ENCODE measurements at regions not wholly inside any gene's neighbourhood (a gene's known extent, or its start where the extent isn't known, plus 50 kb on each side); places are given as distances from the start of the nearest gene placed in this dataset.

- Histone ChIP-seq H3K9ac (ENCODE audit: low read depth in 1 of 2, low read length in 2 of 2) (no peak overlapping the region), H3K27ac (ENCODE audit: low read depth in 1 of 2, low read length in 2 of 2) (no peak overlapping the region), H3K27me3 (ENCODE audit: control insufficient read depth in 4 of 4, insufficient read depth in 4 of 4, low read length in 3 of 4) (no peaks in the 10 kb centered on the region), H3K4me3 (ENCODE audit: low read depth in 1 of 3, low read length in 3 of 3) (no peak overlapping the region), H3K4me1 (ENCODE audit: control insufficient read depth in 4 of 4, insufficient read depth in 4 of 4, low read length in 3 of 4) (no peaks in the 10 kb centered on the region), H3K36me3 (ENCODE audit: control insufficient read depth in 4 of 4, insufficient read depth in 3 of 4, low read depth in 1 of 4, low read length in 3 of 4) (no peaks in the 10 kb centered on the region), H3K9me3 (ENCODE audit: control insufficient read depth in 4 of 4, low read length in 3 of 4) (no peaks in the 10 kb centered on the region)
- TF ChIP-seq RXRA (IDR thresholded peaks at IDR 0.05) (no peak), JUND (IDR thresholded peaks at IDR 0.05) (no peak), FOXA2 (IDR thresholded peaks at IDR 0.05) (no peak), EGR1 (IDR thresholded peaks at IDR 0.05; ENCODE audit: low read depth in 2 of 2) (no peak), RAD21 (IDR thresholded peaks at IDR 0.05) (no peak), CTCF (IDR thresholded peaks at IDR 0.05; ENCODE audit: low read depth, low read length, missing input control) (no peak), FOXA1 (IDR thresholded peaks at IDR 0.05) (no peak), HNF4G (IDR thresholded peaks at IDR 0.05) (no peak), REST (IDR thresholded peaks at IDR 0.05) (no peak), TAF1 (conservative IDR thresholded peaks at IDR 0.05) (no peak), NR2F2 (IDR thresholded peaks at IDR 0.05) (no peak), SP1 (IDR thresholded peaks at IDR 0.05) (no peak), GABPA (IDR thresholded peaks at IDR 0.05 in 1 of 2, conservative IDR thresholded peaks at IDR 0.05 in 1 of 2) (no peak), MAX (IDR thresholded peaks at IDR 0.05) (no peak), YY1 (IDR thresholded peaks at IDR 0.05) (no peak), HNF4A (conservative IDR thresholded peaks at IDR 0.05) (no peak), ZBTB33 (IDR thresholded peaks at IDR 0.05) (no peak)
- DNase-seq (ENCODE audit: low spot score), result no peak
- WGBS, result 64% methylated on average over 4 of the region's 4 CpGs
These were observed 330.8 kb downstream of the ADAMTS20 start for GRCh38 chr12:43221216-43221615.

- H3K4me3 ChIP-seq (ENCODE audit: low read depth in 1 of 3, low read length in 3 of 3), result no peak overlapping the region
- WGBS, result 82% methylated on average over 1 of the region's 1 CpG
- H3K9me3 ChIP-seq (ENCODE audit: control insufficient read depth in 4 of 4, low read length in 3 of 4), result no peaks in the 10 kb centered on the region
- no peak for DNase-seq (ENCODE audit: low spot score)
- no peak for TF ChIP-seq SP1 (IDR thresholded peaks at IDR 0.05)
- TF ChIP-seq JUND (IDR thresholded peaks at IDR 0.05), result no peak
- TF ChIP-seq EGR1 (IDR thresholded peaks at IDR 0.05; ENCODE audit: low read depth in 2 of 2), result no peak
- no peak for TF ChIP-seq FOXA1 (IDR thresholded peaks at IDR 0.05)
- no peak for TF ChIP-seq HNF4A (conservative IDR thresholded peaks at IDR 0.05)
- no peak for TF ChIP-seq MAX (IDR thresholded peaks at IDR 0.05)
- no peak for TF ChIP-seq ATF3 (IDR thresholded peaks at IDR 0.05)
- TF ChIP-seq REST (IDR thresholded peaks at IDR 0.05), result no peak
- TF ChIP-seq RXRA (IDR thresholded peaks at IDR 0.05), result no peak
- TF ChIP-seq HNF4G (IDR thresholded peaks at IDR 0.05), result no peak
- TF ChIP-seq GABPA (IDR thresholded peaks at IDR 0.05 in 1 of 2, conservative IDR thresholded peaks at IDR 0.05 in 1 of 2), result no peak
- no peak for TF ChIP-seq ZBTB33 (IDR thresholded peaks at IDR 0.05)
- no peaks in the 10 kb centered on the region for H3K36me3 ChIP-seq (ENCODE audit: control insufficient read depth in 4 of 4, insufficient read depth in 3 of 4, low read depth in 1 of 4, low read length in 3 of 4)
- H3K27me3 ChIP-seq (ENCODE audit: control insufficient read depth in 4 of 4, insufficient read depth in 4 of 4, low read length in 3 of 4), result no peaks in the 10 kb centered on the region
- H3K27ac ChIP-seq (ENCODE audit: low read depth in 1 of 2, low read length in 2 of 2), result no peak overlapping the region
- H3K4me1 ChIP-seq (ENCODE audit: control insufficient read depth in 4 of 4, insufficient read depth in 4 of 4, low read length in 3 of 4), result no peaks in the 10 kb centered on the region
- H3K9ac ChIP-seq (ENCODE audit: low read depth in 1 of 2, low read length in 2 of 2), result no peak overlapping the region
These were observed 335.5 kb downstream of the ADAMTS20 start for GRCh38 chr12:43216490-43216889.

Data from liver (tissue), 8 donors.